NCI-H1092 (cell line): ENCODE measurements at regions not wholly inside any gene's neighbourhood (a gene's known extent, or its start where the extent isn't known, plus 50 kb on each side); places are given as distances from the start of the nearest gene placed in this dataset.
A peak's percentile ranks its signal among the peaks of the same experiment; 100 is the strongest.

Experiments used
- DNase-seq: peaks from one replicate; lab custom pipeline; 2025; lab: John Stamatoyannopoulos, UW

- DNase-seq, result no peak
These were observed 52.2 kb downstream of the CCDC185 start for GRCh38 chr1:223445402-223445801.

GRCh38 chr1:223453902-223454301, 60.7 kb downstream of the CCDC185 start:
- DNase-seq, result no peak

GRCh38 chr1:223454959-223455358, 61.7 kb downstream of the CCDC185 start:
- no peak for DNase-seq

GRCh38 chr1:223455470-223455869, 62.3 kb downstream of the CCDC185 start:
- no peak for DNase-seq

- DNase-seq, result no peak
These were observed 63.5 kb downstream of the CCDC185 start for GRCh38 chr1:223456747-223457146.

- DNase-seq, result no peak
These were observed 67.5 kb downstream of the CCDC185 start for GRCh38 chr1:223460566-223461189.

GRCh38 chr1:223462047-223462630, 68.9 kb downstream of the CCDC185 start:
- no peak for DNase-seq

- DNase-seq, result no peak
These were observed 69.7 kb downstream of the CCDC185 start for GRCh38 chr1:223462866-223463404.

GRCh38 chr1:223466151-223466550, 72.9 kb downstream of the CCDC185 start:
- no peak for DNase-seq

GRCh38 chr1:223471566-223471965, 78.4 kb downstream of the CCDC185 start:
- DNase-seq, result no peak

GRCh38 chr1:223472057-223472456, 78.8 kb downstream of the CCDC185 start:
- no peak for DNase-seq

GRCh38 chr1:223473601-223474344, 80.6 kb downstream of the CCDC185 start:
- no peak for DNase-seq

GRCh38 chr1:223474804-223475203, 81.6 kb downstream of the CCDC185 start:
- no peak for DNase-seq

GRCh38 chr1:223477456-223477855, 84.2 kb downstream of the CCDC185 start:
- DNase-seq, result no peak

GRCh38 chr1:223478606-223479005, 85.4 kb downstream of the CCDC185 start:
- DNase-seq, result no peak

GRCh38 chr1:223479261-223479660, 86.0 kb downstream of the CCDC185 start:
- DNase-seq, result no peak

GRCh38 chr1:223479718-223480425, 86.7 kb downstream of the CCDC185 start:
- peak; percentile 47 for DNase-seq

GRCh38 chr1:223482132-223482531, 88.9 kb downstream of the CCDC185 start:
- DNase-seq, result no peak

- no peak for DNase-seq
These were observed 89.6 kb downstream of the CCDC185 start for GRCh38 chr1:223482766-223483165.

- DNase-seq, result no peak
These were observed 90.3 kb downstream of the CCDC185 start for GRCh38 chr1:223483511-223483910.

- DNase-seq, result no peak
These were observed 93.2 kb downstream of the CCDC185 start for GRCh38 chr1:223486366-223486765.
